ENCODE measurements at regions not wholly inside any gene's neighbourhood (a gene's known extent, or its start where the extent isn't known, plus 50 kb on each side); places are given as distances from the start of the nearest gene placed in this dataset.
"Not testable (repeated sequence)": the region's sequence is repeated elsewhere in the genome, so short reads cannot be mapped to it uniquely, and the experiment has no call there.

DNA sequence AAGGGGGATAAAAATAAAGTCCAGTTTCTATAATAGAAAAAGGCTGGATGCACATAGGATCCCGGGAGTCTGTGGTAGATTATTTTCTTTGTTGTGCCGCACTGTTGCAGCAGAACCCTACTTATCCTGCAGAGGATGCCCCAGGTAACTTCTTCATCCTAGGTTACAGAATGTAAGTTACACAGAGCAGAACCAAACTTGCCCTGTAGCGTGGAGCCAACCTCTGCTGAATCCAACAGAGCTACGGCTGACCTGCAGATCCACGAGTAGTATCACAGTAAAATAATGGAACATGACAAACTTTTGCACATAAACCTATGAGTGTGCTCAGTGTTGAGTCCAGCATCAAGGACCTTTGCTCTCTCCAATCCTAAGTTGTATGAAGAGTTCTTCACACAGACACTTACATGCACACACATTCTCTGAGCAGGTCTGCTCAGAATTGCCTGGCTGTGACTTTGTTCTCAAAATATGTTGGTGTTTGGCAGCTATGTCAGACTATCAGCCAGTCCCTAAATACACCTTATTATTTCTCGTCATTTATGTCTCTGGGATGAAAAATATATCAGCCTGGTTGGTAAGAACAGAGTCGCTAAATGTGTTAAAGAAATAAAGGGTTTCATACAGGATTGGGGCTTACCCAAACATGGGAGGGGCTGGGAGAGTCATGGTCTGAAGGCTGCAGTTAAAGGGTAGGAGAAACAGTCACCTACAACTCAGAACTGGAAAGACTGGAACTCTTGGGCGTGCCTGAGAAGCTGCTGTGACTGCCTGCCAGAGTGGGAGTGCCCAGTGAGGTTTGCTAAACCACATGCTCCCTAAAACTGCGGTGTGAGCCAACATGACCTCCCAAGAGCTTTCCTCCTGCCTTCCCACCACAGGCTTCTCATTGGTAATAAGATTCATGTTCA, 165.1 kb upstream of the SLC24A3 start:
- no peaks in the 10 kb centered on the region for H3K36me3 ChIP-seq (ENCODE audit: control insufficient read depth in 5 of 5, insufficient read depth in 5 of 5, low read length in 5 of 5)
- no peak overlapping the region for H3K4me3 ChIP-seq (ENCODE audit: low read depth in 1 of 5, low read length in 5 of 5)
- no peaks in the 10 kb centered on the region for H3K9me3 ChIP-seq (ENCODE audit: control insufficient read depth in 5 of 5, low read length in 5 of 5)
- no peaks in the 10 kb centered on the region for H3K27me3 ChIP-seq (ENCODE audit: control insufficient read depth in 5 of 5, insufficient read depth in 4 of 5, low read length in 5 of 5)
- H3K4me1 ChIP-seq (ENCODE audit: control insufficient read depth in 5 of 5, insufficient read depth in 5 of 5, low read length in 5 of 5) = peaks cover 0 to 23% (median 7%) of the 10 kb centered on the region in 5 donors
- H3K27ac ChIP-seq (ENCODE audit: low read depth, low read length) = no peak overlapping the region
- no peak overlapping the region for H3K9ac ChIP-seq (ENCODE audit: low read length in 5 of 5)

DNA sequence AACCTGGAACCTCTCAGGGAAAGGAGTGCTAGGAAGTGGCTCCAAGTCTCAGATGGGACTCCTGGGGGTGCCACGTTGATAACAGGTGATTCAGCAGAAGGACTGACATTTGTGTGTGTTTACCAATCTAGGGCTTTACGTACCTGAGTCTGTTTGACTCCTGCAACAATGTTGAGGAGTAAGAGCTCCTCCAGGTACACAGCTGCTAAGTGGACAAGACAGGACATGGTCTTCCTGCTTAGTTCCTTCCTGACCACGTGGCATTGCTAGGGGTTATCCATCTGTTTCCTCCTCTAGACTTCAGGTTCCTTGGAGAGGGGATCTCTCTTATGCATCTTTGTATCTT, 164.5 kb upstream of the SLC24A3 start:
- H3K4me1 ChIP-seq (ENCODE audit: control insufficient read depth in 5 of 5, insufficient read depth in 5 of 5, low read length in 5 of 5) = peaks cover 0 to 20% (median 7%) of the 10 kb centered on the region in 5 donors
- no peaks in the 10 kb centered on the region for H3K27me3 ChIP-seq (ENCODE audit: control insufficient read depth in 5 of 5, insufficient read depth in 4 of 5, low read length in 5 of 5)
- no peak overlapping the region for H3K4me3 ChIP-seq (ENCODE audit: low read depth in 1 of 5, low read length in 5 of 5)
- H3K36me3 ChIP-seq (ENCODE audit: control insufficient read depth in 5 of 5, insufficient read depth in 5 of 5, low read length in 5 of 5) = no peaks in the 10 kb centered on the region
- H3K27ac ChIP-seq (ENCODE audit: low read depth, low read length) = no peak overlapping the region
- no peak overlapping the region for H3K9ac ChIP-seq (ENCODE audit: low read length in 5 of 5)
- H3K9me3 ChIP-seq (ENCODE audit: control insufficient read depth in 5 of 5, low read length in 5 of 5) = no peaks in the 10 kb centered on the region

DNA sequence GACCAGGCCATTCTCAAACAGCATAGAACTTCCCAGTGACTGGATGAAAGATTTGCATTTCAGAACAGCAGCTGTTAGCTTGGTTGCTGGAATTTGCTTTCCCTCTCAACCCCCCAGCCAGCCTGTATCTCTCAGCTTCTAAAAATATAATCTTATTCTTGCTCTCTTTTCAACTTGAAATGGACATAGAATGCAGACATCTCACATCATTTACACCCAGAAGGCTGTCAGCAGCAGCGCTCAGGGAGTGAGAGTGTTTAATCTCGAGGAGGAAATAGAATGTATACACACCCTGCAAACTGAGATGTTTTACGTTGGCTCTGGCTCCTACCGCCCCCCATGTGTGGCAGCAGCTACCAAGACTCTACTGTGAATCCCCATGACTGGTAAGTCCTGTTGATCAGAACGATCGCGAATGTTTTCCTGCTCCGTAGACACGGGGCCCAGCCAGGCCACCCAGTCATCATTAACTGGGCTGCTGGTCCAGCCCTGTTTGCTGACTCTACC, 163.4 kb upstream of the SLC24A3 start:
- Histone ChIP-seq H3K27me3 (ENCODE audit: control insufficient read depth in 5 of 5, insufficient read depth in 4 of 5, low read length in 5 of 5) (no peaks in the 10 kb centered on the region), H3K4me1 (ENCODE audit: control insufficient read depth in 5 of 5, insufficient read depth in 5 of 5, low read length in 5 of 5) (peaks cover 0 to 20% (median 7%) of the 10 kb centered on the region in 5 donors), H3K9me3 (ENCODE audit: control insufficient read depth in 5 of 5, low read length in 5 of 5) (no peaks in the 10 kb centered on the region), H3K9ac (ENCODE audit: low read length in 5 of 5) (no peak overlapping the region), H3K4me3 (ENCODE audit: low read depth in 1 of 5, low read length in 5 of 5) (no peak overlapping the region), H3K36me3 (ENCODE audit: control insufficient read depth in 5 of 5, insufficient read depth in 5 of 5, low read length in 5 of 5) (no peaks in the 10 kb centered on the region), H3K27ac (ENCODE audit: low read depth, low read length) (no peak overlapping the region)

DNA sequence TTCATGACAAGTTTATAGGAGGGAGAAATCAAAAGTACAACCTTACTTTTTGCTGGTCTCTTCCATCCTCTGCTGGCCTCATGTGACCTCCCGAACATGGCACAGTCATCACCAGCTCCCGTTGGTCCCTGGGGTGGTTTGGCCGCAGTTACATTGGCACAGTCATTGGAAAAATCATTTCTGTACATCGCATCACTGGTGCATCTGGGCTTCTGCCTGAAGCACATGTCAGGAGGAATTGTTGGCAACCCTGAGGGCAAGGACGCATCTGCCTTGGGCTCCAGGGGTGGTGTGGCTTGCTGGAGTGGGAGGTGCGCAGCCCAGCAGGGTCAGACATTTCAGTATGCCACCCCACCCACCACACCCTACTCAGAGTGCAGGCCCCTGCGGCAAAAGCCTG, 162.9 kb upstream of the SLC24A3 start:
- Histone ChIP-seq H3K36me3 (ENCODE audit: control insufficient read depth in 5 of 5, insufficient read depth in 5 of 5, low read length in 5 of 5) (no peaks in the 10 kb centered on the region), H3K4me3 (ENCODE audit: low read depth in 1 of 5, low read length in 5 of 5) (no peak overlapping the region), H3K4me1 (ENCODE audit: control insufficient read depth in 5 of 5, insufficient read depth in 5 of 5, low read length in 5 of 5) (peaks cover 0 to 20% (median 7%) of the 10 kb centered on the region in 5 donors), H3K9ac (ENCODE audit: low read length in 5 of 5) (no peak overlapping the region), H3K27ac (ENCODE audit: low read depth, low read length) (no peak overlapping the region), H3K27me3 (ENCODE audit: control insufficient read depth in 5 of 5, insufficient read depth in 4 of 5, low read length in 5 of 5) (no peaks in the 10 kb centered on the region), H3K9me3 (ENCODE audit: control insufficient read depth in 5 of 5, low read length in 5 of 5) (no peaks in the 10 kb centered on the region)

DNA sequence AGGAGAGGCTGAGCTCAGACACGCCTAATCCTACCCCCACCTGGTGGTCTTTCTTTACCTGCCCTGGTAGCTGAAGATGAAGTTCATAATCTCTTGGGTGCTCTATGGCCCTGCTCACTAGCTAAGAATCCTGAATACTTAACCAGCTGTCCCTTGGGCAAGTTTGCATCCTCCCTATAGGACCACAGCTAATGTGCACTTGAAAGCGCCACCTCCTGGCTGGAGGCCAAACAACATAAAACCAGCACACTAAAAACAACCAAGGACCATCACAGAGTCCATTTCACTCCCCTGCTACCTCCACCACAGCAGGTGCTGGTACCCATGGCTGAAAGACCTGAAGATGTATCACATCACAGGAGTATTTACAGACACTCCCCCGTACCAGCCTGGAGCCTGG, 155.5 kb upstream of the SLC24A3 start:
- no peaks in the 10 kb centered on the region for H3K36me3 ChIP-seq (ENCODE audit: control insufficient read depth in 5 of 5, insufficient read depth in 5 of 5, low read length in 5 of 5)
- H3K9ac ChIP-seq (ENCODE audit: low read length in 5 of 5) = no peak overlapping the region
- H3K4me1 ChIP-seq (ENCODE audit: control insufficient read depth in 5 of 5, insufficient read depth in 5 of 5, low read length in 5 of 5) = no peaks in the 10 kb centered on the region
- H3K27me3 ChIP-seq (ENCODE audit: control insufficient read depth in 5 of 5, insufficient read depth in 4 of 5, low read length in 5 of 5) = no peaks in the 10 kb centered on the region
- no peak overlapping the region for H3K4me3 ChIP-seq (ENCODE audit: low read depth in 1 of 5, low read length in 5 of 5)
- no peak overlapping the region for H3K27ac ChIP-seq (ENCODE audit: low read depth, low read length)
- H3K9me3 ChIP-seq (ENCODE audit: control insufficient read depth in 5 of 5, low read length in 5 of 5) = peaks cover 0 to 15% (median 3%) of the 10 kb centered on the region in 5 donors

DNA sequence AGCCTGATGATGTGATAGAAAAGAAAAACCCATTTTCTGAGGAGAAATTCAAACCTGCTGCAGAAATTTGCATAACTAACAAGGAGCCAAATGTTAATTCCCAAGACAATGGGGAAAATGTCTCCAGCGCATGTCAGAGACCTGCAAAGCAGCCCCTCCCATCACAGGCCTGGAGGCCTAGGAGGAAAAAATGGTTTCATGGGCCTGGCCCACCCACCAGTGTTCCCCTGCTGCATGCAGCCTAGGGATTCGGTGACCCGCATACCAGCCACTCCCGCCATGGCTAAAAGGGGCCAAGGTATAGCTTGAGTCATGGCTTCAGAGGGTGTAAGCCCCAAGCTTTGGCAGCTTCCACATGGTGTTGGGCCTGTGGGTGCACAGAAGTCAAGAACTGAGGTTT, 147.7 kb upstream of the SLC24A3 start:
- not testable (repeated sequence) for H3K36me3 ChIP-seq (ENCODE audit: control insufficient read depth in 5 of 5, insufficient read depth in 5 of 5, low read length in 5 of 5); H3K27me3 ChIP-seq (ENCODE audit: control insufficient read depth in 5 of 5, insufficient read depth in 4 of 5, low read length in 5 of 5); H3K4me1 ChIP-seq (ENCODE audit: control insufficient read depth in 5 of 5, insufficient read depth in 5 of 5, low read length in 5 of 5); H3K9ac ChIP-seq (ENCODE audit: low read length in 5 of 5); H3K4me3 ChIP-seq (ENCODE audit: low read depth in 1 of 5, low read length in 5 of 5); H3K27ac ChIP-seq (ENCODE audit: low read depth, low read length)
- peaks cover 4 to 43% (median 12%) of the 10 kb centered on the region in 5 donors for H3K9me3 ChIP-seq (ENCODE audit: control insufficient read depth in 5 of 5, low read length in 5 of 5)

DNA sequence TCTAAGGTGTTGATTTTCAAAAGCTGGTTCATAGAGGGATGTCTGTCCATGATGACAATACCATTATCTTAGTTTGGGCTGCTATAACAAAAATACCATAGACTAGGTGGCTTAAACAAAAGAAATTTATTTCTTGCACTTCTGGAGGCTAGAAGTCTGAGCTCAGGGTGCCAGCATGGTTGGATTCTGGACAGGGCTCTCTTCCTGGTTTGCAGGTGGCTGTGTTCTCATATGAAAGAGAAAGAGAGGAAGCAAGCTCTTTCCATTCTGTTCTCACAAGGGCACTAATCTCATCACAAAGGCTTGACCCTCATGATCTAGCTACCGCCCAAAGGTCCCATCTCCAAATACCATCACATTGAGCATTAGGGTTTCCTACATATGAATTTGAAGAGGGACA, 144.5 kb upstream of the SLC24A3 start:
- no peak overlapping the region for H3K9ac ChIP-seq (ENCODE audit: low read length in 5 of 5)
- H3K4me3 ChIP-seq (ENCODE audit: low read depth in 1 of 5, low read length in 5 of 5) = no peak overlapping the region
- H3K9me3 ChIP-seq (ENCODE audit: control insufficient read depth in 5 of 5, low read length in 5 of 5) = peaks cover 0 to 24% (median 7%) of the 10 kb centered on the region in 5 donors
- no peaks in the 10 kb centered on the region for H3K4me1 ChIP-seq (ENCODE audit: control insufficient read depth in 5 of 5, insufficient read depth in 5 of 5, low read length in 5 of 5)
- H3K36me3 ChIP-seq (ENCODE audit: control insufficient read depth in 5 of 5, insufficient read depth in 5 of 5, low read length in 5 of 5) = no peaks in the 10 kb centered on the region
- no peaks in the 10 kb centered on the region for H3K27me3 ChIP-seq (ENCODE audit: control insufficient read depth in 5 of 5, insufficient read depth in 4 of 5, low read length in 5 of 5)
- no peak overlapping the region for H3K27ac ChIP-seq (ENCODE audit: low read depth, low read length)

DNA sequence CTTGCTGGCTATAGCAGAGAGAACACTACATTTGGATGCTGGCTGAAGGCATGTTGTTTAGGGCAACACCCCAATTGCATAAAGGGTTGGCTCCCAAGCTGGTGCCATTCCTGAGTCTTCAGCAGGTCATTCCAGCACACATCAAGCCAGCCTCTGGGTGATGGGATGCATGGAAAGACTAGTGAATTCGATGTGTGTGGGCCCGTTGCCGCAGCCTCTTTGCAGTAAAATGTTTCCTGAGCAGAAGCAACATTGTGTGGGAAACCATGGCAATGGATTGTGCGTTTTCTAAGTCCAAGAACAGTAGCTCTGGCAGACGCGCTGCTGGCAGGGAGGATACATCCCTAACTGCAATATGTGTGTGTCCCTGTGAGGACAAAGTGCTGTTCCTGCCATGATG, 142.4 kb upstream of the SLC24A3 start:
- no peaks in the 10 kb centered on the region for H3K27me3 ChIP-seq (ENCODE audit: control insufficient read depth in 5 of 5, insufficient read depth in 4 of 5, low read length in 5 of 5)
- no peak overlapping the region for H3K27ac ChIP-seq (ENCODE audit: low read depth, low read length)

DNA sequence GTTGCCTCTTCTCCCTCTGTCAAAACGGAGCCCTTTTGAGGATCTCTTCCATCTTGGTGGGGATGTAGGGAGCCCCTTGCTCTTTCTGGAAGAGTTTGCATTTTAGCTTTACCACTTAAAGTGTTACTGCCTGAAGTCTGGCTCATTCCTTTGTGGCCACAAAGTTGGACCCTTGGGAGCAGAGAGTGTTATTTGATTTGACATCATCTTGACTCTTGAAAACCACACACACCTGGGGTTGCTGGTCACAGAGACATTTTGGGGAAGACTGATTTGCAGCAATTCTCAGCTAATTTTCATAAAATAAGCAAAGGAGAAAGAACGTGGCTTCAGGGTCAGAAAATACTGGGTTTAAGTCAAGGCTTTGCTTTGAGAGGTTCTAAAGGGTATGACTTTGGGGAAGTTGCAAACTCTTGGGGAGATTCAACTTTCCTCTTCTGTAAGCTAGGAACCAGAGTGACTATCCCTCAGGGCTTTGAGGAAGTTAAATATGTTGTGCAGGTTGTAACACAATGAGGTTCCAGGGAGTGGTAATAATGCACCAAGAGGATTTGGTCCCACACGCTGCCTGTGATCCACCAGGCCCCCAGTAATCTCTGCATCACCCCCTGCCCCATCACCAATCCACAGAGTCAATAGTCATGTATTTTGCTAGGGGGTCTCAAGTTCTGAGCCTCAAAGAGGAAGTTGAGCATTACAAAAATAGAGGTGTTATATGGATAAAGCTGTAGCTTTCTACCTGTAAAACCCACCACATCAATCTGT, 141.6 kb upstream of the SLC24A3 start:
- Histone ChIP-seq H3K4me3 (ENCODE audit: low read depth in 1 of 5, low read length in 5 of 5) (no peak overlapping the region), H3K27me3 (ENCODE audit: control insufficient read depth in 5 of 5, insufficient read depth in 4 of 5, low read length in 5 of 5) (no peaks in the 10 kb centered on the region), H3K4me1 (ENCODE audit: control insufficient read depth in 5 of 5, insufficient read depth in 5 of 5, low read length in 5 of 5) (no peaks in the 10 kb centered on the region), H3K36me3 (ENCODE audit: control insufficient read depth in 5 of 5, insufficient read depth in 5 of 5, low read length in 5 of 5) (no peaks in the 10 kb centered on the region), H3K27ac (ENCODE audit: low read depth, low read length) (no peak overlapping the region), H3K9ac (ENCODE audit: low read length in 5 of 5) (no peak overlapping the region), H3K9me3 (ENCODE audit: control insufficient read depth in 5 of 5, low read length in 5 of 5) (peaks cover 0 to 12% (median 0%) of the 10 kb centered on the region in 5 donors)

More for the DNA sequence above, 142.4 kb upstream of the SLC24A3 start:
- Histone ChIP-seq H3K4me1 (ENCODE audit: control insufficient read depth in 5 of 5, insufficient read depth in 5 of 5, low read length in 5 of 5) (no peaks in the 10 kb centered on the region), H3K4me3 (ENCODE audit: low read depth in 1 of 5, low read length in 5 of 5) (no peak overlapping the region), H3K9me3 (ENCODE audit: control insufficient read depth in 5 of 5, low read length in 5 of 5) (peaks cover 0 to 16% (median 4%) of the 10 kb centered on the region in 5 donors), H3K9ac (ENCODE audit: low read length in 5 of 5) (no peak overlapping the region), H3K36me3 (ENCODE audit: control insufficient read depth in 5 of 5, insufficient read depth in 5 of 5, low read length in 5 of 5) (no peaks in the 10 kb centered on the region)

DNA sequence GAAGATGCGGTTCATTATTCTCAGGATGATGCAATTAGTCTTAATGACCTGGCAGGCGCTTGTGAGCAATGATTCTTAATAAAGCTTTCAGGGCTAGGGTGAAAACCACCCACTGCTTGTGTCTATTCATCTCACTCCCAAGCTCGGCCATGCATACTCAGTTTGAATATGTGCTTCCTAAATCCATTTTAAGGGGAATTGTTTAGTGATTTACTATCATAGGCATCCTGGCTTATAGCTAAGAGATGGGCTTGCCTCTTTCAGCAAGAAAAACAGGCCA, 141.1 kb upstream of the SLC24A3 start:
- Histone ChIP-seq H3K9me3 (ENCODE audit: control insufficient read depth in 5 of 5, low read length in 5 of 5) (peaks cover 0 to 7% (median 0%) of the 10 kb centered on the region in 5 donors), H3K4me1 (ENCODE audit: control insufficient read depth in 5 of 5, insufficient read depth in 5 of 5, low read length in 5 of 5) (no peaks in the 10 kb centered on the region), H3K27me3 (ENCODE audit: control insufficient read depth in 5 of 5, insufficient read depth in 4 of 5, low read length in 5 of 5) (no peaks in the 10 kb centered on the region)

More for the DNA sequence above, 141.1 kb upstream of the SLC24A3 start:
- Histone ChIP-seq H3K36me3 (ENCODE audit: control insufficient read depth in 5 of 5, insufficient read depth in 5 of 5, low read length in 5 of 5) (no peaks in the 10 kb centered on the region), H3K4me3 (ENCODE audit: low read depth in 1 of 5, low read length in 5 of 5) (no peak overlapping the region), H3K9ac (ENCODE audit: low read length in 5 of 5) (no peak overlapping the region), H3K27ac (ENCODE audit: low read depth, low read length) (no peak overlapping the region)
